ENCODE measurements at regions not wholly inside any gene's neighbourhood (a gene's known extent, or its start where the extent isn't known, plus 50 kb on each side); places are given as distances from the start of the nearest gene placed in this dataset.

DNA sequence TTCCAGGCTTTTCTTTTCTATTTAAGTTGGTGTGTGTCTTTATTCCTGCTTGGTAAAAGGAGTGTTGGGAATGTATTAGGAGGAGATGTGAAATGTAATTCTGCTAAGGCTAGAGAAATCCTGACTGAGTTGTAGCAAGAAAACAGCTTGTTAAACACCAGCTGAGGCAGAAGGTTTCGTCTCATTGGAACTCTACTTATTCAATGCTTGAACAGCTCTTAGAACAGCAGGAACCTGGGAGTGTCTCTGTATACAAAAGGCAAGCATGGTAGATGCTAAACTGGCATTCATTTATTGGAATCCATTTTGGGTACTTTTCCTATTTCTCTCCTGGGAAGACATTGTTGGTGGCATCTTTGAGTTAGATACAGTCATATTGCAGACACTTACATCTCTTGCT, 280.9 kb downstream of the HRH4 start:
- DNase-seq: no peak

DNA sequence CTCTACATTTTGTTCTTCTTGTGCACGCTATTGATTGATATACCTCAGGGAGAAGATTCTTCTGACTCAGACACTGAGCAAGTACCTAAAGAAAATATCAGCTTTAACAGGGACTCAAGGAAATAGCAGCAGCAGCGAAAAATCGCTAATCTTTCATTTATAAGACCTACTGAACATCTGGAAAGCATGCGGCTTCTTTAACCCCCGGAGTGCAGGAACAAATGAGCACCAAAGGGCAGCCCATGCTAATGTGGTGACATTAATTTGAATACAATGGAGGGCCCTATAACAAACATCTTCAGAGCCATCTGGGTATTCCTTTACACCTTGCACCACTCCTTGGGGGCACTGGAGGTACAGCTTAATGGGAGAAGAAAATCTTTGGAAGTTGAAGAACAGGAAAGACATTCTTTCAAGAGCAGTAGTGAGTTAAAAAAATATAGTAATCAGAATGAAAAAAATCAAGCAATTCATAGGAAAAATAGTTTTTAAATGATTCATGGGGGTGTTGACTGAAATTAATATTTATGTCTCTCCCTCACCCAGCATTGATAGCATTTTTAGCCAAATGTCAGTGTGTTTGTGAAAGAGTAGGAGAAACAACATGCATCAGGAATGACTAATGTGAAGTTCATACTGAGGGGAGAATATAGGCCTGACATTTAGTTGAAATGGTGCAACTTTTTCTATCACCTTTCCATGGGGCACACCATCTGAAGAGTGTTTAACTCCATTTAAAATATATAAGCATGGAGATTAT, 281.7 kb downstream of the HRH4 start:
- DNase-seq: no peak

DNA sequence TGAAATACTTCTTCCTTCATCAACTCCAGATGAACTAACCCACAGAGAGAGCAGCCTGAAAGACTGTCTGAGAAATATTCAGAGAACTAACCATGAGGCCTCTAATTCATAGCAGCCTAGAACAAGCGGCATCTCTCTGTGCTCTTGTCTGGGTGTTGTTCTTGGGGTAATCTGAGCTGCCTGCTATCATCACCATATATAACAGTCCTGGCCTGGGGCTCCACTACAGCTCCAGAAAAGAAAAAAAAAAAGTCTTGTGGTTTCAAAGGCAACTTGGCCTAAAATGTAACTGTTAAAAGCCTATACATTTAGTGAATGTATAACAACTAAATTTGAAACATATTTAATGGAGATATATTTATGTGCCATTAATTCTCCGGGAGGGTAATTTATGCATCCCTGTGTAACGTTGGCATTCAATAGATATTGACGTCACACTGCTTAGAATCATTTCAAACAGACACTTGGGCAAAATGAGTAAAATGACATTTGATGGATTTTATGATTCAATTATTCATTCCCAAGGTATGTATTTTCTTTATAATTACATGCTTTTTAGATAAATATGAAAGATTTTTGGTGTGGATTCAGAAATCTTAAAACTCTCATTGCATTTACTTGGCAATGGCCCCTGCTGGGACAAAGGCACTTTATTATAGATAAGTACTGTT, 294.3 kb downstream of the HRH4 start:
- no peak for DNase-seq

DNA sequence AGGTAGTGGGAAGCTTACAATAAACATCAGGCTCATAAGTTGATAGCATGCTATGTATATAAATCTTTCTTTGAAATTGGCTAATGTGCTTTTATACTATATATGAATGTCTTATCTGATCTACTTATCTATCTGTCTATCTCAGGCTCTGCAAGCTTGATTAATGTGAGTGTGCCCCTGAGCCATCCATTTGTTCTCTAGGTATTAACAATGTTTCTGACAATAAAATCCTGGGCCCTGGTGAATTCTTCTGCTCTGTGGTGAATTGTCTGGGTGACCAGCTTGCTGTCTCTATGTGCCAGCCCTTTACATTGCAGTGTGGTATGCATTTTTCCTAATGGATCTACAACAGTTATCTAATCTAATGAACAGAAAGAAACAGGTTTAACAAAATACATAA, 295.9 kb downstream of the HRH4 start:
- DNase-seq: no peak

DNA sequence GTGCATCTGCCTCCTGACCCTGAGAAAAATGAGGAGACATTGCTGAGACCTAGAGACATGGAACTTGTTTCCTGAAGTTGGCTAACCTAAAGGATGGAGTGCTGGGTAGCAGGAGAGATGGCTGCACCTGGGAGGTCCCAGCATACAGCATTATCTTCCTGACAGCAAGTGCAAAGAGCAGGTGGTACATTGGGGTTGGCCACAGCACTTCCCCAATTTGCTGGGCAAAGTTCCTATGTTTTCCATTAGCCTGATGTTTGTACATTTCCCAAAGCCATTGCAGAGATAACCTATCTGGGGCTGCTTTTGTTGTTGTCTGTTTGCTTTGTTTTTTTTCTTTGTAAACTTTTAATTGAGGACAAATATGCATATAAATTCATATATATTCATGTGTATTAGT, 296.7 kb downstream of the HRH4 start:
- no peak for DNase-seq

DNA sequence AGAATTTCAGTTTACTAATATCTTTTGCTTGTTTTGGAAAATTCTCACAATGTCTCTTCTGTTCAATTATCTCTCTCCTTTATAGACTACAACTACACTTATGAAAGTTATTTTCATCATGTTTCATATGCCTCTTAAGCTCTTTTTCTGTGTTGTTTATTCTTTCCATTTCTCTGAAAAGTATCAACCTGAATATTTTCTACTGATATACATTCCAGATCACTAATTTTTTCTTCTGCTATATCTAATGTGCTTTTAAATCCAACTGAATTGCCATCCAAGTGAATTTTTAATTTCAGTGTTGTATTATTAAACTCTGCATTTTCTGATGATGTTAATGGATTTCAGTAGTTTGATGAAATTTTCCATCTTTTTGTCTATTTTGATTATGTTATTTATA, 301.3 kb downstream of the HRH4 start:
- no peak for DNase-seq

DNA sequence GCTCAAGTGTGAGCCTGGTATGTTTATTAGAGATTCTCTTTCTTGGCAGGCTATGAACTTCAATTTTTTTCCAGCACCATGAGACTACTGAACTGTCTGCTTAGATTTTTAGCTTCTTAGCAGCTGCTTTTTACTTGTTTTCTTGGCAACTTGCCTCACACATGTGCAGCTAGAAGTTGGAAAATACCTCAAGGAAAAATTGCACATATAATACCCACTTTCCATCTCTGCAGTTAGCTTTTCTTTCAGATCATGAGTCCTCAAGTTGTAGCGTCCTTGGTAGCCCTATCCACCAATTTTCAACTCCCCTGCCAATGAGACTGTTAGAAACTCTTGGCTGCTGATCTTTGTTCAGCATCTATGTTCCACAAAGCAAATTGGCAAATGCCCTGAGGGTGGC, 302.1 kb downstream of the HRH4 start:
- no peak for DNase-seq

DNA sequence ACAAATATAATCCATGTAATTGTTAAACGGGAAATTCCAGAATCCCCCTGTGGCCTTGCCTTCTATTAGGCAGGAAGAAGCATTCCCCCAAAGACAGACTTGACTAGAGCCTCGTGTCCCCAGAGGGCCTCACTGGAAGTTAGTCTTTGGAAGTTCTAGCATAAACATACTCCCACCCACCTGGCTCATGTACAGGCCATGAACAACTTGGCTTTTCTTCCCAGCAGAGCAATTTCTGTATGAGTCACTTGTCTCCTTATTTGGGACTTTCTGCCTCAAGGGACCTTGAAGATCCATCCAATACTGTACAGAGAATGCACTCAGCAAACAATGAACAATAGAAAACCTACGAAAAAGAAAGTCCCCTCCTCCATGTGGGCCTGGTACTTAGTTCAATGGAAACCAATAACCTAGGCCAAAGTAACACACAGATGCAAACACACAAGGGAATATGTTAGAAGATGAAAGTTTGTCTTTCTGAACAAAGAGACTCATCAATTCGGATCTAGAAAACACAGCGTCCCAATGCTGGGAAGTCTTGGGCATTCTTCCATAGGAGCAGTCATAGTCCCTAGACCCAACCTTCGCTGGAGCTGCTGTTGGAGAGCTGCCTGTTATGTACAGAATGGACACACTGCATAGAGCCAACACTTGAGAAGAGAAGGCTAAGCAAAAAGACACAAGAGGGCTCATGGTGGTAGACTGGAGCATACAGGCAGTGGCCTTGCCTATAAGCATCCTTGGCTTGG, 303.5 kb downstream of the HRH4 start:
- DNase-seq: no peak

DNA sequence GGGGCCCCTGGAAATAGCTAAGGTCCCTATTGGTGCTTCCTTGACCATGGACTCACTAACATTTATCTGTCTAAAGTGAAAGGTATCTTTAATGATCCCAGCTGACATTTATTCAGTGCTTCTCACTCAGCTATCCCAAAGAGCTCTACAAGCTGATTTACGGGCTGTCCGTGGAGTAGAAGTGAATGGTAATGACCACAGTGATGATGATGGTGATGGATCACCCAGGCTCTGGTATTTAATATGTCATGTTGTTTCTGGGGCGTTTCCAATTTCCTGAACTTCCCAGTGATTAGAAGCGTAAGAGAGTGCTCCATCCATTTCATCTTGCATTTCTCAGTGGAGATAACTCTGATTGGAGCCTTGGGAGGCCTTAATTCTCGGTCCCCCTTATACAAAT, 304.3 kb downstream of the HRH4 start:
- DNase-seq: no peak

DNA sequence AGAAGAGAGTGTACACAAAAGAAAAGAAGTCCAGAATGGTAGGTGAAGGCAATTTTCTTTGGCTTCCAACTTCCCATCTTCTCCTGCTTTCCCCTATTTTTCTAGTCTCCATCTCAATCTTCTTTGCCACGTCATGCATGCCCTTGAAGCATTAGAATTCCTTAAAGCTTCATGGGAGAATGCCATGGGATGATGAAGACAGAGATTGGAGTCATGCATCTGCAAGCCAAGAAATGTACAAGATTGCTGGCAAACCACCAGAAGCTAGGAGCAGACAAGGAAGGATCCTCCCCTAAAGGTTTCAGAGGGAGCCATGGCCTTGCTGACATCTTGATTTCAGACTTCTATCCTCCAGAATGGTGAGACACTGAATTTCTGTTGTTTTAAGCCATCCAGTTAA, 305.9 kb downstream of the HRH4 start:
- no peak for DNase-seq

DNA sequence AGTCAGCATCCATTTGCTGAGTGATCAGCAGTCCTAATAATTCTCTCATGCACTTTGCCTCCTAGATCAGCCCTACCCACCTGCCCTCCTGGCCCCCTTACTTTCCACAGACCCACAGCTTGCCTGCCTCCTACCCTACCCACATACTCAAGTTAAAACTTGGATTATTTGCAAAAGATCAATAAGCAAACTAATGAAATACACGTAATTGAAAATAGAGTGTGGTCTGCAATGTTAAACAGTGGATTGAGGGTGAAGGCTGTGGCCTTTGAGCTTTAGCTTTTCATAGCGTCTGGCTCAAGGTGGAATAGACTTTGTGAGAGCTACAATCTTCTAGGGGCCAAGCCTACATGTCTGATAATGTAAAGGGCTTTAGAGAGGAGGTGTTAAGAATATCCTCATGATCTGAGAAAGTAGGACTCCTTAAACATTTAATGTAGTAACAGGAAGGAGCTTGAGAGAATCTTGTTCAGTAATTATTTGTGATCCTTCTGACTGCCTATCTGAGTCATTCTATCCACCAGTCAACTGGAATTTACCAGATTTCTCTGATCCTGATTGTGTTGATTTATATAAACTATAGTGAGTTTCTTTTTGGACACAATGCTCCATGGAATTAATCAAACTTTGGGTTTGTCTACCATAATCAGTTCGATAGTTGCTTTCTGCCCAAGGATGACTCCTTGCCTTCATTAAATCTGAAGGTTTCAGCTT, 310.0 kb downstream of the HRH4 start:
- DNase-seq: no peak

DNA sequence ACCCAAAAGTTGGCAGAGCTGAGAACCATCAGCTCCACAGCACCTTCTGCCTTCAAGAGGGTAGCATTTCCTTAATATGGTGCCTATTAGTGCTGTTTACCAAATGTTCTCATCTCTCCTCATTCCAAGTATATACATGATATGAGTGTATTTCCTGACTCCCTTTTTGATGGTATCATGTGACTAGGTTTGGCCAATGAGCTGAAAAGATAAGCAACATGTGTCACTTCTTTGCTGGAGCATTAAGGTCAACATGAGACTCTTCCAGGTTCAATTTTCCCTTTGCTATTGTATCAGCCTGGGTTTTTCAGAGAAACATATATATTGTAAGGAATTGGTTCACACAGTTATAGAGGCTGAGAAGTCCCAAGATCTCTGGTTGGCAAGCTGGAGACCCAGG, 310.9 kb downstream of the HRH4 start:
- DNase-seq: no peak

DNA sequence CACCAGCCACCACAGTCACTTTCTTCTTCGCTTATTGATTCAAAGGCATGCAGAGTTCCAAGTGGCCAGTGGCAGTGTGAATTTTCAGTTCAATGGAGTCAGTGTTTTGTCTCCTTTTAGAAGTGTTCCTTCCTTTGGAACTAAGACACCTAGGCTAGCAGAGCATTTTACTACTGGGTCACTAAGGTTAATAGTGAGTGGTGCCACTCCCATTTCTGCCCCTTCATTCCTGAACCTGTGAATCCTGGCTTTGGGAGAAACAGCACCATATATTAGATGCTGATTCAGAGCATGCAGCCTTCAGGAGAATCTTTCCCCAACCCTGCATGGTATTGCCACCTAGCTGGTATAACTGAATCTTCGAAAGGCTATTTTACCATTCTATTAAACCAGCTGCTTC, 312.7 kb downstream of the HRH4 start:
- no peak for DNase-seq

DNA sequence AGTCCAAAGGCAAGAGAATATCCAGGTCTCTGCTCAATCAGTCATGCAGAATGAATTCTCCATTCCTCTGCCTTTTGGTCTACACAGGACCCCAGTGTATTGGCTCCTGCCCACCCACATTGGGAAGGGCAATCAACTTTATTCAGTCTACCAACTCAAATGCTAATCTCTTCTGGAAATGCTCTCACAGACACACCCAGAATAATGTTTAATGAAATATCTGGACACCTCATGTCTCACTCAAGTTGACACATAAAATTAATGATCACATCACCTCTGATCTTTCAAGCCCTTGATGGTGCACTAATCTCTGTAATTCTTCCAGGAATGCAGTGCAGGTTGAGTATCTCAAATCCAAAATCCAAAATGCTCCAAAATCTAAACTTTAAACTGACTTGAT, 315.6 kb downstream of the HRH4 start:
- DNase-seq: no peak

DNA sequence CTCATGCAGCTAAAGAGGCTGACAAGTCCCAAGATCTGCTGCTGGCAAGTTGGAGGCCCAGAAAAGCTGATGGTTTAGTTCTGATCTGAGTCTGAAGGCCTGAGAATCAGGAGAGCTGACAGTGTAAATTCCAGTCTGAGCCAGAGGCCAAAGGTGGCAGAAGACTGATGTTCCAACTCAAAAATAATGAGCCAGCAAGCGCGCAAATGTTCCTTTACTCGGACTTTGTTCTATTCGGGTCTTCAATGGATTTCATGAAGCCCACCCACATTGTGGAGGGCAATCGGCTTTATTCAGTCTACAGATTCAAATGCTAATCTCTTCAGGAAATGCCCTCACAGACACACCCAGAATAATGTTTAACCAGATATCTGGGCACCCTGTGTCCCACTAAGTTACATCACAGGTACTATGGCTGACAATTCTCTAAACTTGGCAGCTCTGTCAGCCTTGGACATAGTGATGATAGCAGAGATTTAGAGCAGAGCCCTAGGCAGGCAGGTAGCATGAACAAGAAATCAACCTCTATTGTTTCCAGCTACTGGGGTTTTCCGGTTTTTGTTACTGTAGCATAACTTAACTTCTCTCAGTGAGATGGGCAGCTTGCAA, 318.5 kb downstream of the HRH4 start:
- DNase-seq: no peak

DNA sequence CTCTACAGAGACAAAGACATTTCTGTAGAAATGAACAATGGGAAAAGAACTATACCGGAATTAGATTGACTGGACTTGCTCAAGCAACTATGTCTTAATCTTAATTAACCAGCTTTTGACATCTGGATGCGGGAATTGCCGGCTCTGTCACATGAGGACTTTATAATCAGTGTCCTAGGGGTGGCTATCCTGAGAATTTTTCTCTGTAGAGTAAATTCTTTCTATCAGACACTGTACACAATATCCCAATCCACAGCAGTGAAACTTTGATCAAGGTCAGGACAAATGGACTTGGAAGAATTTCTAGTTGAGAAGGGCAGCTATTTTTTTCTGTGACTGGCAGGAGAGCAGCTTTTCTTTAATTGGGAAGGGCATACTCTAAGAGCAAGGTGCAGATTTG, 322.1 kb downstream of the HRH4 start:
- no peak for DNase-seq

DNA sequence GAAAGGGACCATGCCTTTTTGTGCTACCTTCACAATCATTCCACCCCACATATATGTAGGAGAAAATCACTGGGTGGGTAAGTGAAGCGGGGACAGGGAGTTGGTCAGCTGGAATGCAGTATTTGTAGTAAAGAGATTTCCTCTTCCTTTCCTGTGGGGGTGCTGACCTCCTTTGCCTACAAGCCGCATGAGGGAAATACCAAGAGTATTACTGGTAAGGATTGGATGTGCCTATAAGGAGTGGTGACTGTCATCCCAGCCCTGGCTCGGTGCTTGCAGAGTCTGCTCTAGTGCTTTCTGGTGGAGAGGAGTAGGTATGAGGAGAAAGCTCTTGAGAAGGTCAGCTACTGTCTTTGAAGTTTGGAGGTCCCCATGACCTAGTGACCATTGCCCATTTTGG, 324.6 kb downstream of the HRH4 start:
- no peak for DNase-seq

DNA sequence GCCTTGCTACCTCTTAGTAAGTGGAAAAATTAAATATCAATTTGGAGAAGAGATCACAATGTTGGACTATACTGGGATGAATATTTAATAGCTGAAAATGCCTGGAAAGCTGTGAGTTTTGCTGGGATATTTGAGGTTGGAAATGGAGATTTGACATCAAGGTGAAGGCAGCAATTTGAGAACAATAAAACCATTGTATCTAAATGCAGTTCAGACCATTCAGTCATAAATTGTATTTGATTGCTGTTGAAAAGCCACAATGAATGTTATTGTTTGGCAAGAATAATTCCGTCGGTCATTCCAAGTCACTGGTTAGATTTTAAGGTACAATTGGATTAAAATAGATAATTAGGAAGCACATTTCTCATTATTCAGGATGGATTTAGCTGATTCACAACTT, 325.6 kb downstream of the HRH4 start:
- DNase-seq: no peak

DNA sequence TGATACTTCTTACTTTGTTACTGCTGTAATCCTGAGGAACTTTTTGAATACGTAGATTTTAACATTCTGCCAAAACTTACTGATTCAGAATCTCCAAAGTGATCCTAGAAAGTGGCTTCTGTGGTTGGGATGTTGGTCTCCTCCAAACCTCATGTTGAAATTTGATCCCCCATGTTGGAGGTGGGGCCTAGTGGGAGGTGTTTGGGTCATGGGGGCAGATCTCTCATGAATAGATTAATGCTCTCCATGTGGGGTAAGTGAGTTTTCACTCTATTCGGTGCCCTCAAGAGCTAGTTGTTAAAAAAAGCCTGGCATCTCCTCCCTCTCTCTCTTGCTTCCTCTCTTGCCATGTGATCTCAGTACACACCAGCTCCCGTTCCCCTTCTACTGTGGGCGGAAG, 329.9 kb downstream of the HRH4 start:
- no peak for DNase-seq

DNA sequence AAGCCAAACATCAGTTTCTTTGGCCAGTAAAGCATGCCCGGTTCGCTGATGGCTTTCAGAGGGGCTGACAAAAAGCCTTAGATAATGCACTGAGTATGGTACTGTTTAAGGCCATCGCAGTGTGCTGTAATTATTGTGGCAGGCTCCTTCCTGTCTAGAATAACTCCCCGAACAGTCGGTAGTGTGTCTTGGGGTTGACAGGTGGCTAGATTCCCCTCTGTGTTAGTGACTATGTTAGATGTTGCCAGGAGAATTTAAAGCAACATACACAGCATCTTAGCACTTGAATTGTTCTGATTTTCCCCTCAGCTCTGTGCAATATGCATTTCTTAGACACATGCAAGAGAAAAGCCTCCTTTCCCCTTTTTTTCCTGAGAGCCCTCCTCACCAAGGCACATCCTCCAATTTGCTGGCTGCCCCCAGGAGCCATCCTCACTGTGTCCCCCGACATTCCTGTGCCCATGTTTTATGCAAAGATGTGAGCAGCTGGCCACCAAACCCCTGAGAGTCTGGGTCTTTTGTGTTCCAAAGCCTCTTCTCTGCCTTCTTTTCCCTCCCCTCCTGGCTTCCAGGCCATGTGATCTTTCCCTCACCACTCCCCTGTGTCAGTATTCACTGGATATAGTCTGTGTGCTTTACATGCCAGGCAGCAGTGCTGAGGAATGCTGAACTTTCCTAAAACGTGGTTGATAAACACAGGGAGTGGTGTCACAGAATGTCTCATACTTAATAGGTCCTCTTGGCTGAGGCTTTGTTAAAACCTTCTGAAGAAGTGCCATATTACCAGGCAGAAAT, 331.5 kb downstream of the HRH4 start:
- no peak for DNase-seq

DNA sequence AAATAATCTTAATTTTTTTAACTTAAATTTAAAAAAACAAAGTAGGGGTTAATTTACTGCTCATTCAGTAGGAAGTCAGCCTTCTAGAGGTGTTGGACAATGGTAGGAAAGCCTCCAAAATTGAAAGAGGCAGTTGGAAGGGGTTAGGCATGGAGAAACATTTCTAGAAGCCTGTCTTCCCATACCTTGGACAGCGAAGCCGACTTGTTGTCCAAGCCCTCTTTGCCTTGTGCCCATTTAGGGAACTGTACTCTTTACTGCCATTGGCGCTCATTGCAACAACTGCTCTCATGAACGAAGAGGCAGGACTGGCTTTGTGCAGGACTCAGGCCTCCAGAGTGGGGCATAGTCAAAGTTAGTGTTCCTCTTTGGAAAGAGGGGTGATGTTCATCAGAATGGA, 333.3 kb downstream of the HRH4 start:
- DNase-seq: no peak

DNA sequence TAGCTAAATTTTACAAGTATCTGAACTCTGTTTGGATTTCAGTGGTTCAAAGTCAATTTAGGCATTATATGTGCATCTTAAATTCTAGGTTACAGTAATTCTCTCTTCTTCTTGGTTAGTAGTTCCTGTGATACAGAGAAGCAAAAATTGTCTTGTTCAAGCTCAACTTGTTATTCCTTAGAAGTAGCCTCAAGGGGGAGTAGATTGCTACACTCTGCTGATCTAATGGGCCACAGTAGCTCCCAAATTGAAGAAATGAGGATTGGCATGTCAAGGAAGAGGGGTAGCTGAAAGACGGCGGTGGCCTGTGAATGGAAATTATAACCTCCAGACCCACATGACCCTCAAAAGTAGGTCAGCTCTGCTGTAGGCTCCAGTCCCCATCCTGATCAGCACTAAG, 334.7 kb downstream of the HRH4 start:
- no peak for DNase-seq

Measured in CD4-positive, alpha-beta T cell treated with Interleukin-17A for 4 hours (primary cell).